Skeletal muscle cell (primary cell): ENCODE measurements at regions not wholly inside any gene's neighbourhood (a gene's known extent, or its start where the extent isn't known, plus 50 kb on each side); places are given as distances from the start of the nearest gene placed in this dataset.

ENCODE experiments used
- DNase-seq: peaks from one replicate; pipeline ENCODE4 v3.0.0-alpha.2; 2010; ENCODE audit warnings: low read depth
- H3K4me3 ChIP-seq: 2 replicates; pipeline ENCODE4 v1.5.1; 2011; ENCODE audit warnings: low read depth, mild to moderate bottlenecking, control low read depth, low read length, moderate library complexity

- H3K4me3 ChIP-seq: no peak overlapping the region
- DNase-seq: no peak
These were observed 110.3 kb upstream of the TMC3 start for GRCh38 chr15:81484086-81484955.

- no peak for DNase-seq
- H3K4me3 ChIP-seq: no peak overlapping the region
These were observed 109.5 kb upstream of the TMC3 start for GRCh38 chr15:81483496-81483895.

GRCh38 chr15:81481346-81481745 lies 107.3 kb upstream of the TMC3 start:
- no peak overlapping the region for H3K4me3 ChIP-seq
- no peak for DNase-seq

GRCh38 chr15:81480645-81481053 lies 106.6 kb upstream of the TMC3 start:
- no peak for DNase-seq
- no peak overlapping the region for H3K4me3 ChIP-seq

- H3K4me3 ChIP-seq: no peak overlapping the region
- DNase-seq: no peak
These were observed 104.3 kb upstream of the TMC3 start for GRCh38 chr15:81478354-81478753.

GRCh38 chr15:81475926-81476325 lies 101.9 kb upstream of the TMC3 start:
- DNase-seq: no peak
- no peak overlapping the region for H3K4me3 ChIP-seq

- no peak overlapping the region for H3K4me3 ChIP-seq
- DNase-seq: no peak
These were observed 101.5 kb upstream of the TMC3 start for GRCh38 chr15:81475471-81475870.

- no peak overlapping the region for H3K4me3 ChIP-seq
- DNase-seq: no peak
These were observed 99.9 kb upstream of the TMC3 start for GRCh38 chr15:81473946-81474345.

- no peak for DNase-seq
- H3K4me3 ChIP-seq: no peak overlapping the region
These were observed 99.2 kb upstream of the TMC3 start for GRCh38 chr15:81473177-81473576.

- no peak overlapping the region for H3K4me3 ChIP-seq
- DNase-seq: no peak
These were observed 97.1 kb upstream of the TMC3 start for GRCh38 chr15:81471151-81471550.

- no peak overlapping the region for H3K4me3 ChIP-seq
- DNase-seq: no peak
These were observed 95.1 kb upstream of the TMC3 start for GRCh38 chr15:81469154-81469553.

- DNase-seq: no peak
- H3K4me3 ChIP-seq: no peak overlapping the region
These were observed 92.7 kb upstream of the TMC3 start for GRCh38 chr15:81466741-81467140.

GRCh38 chr15:81454024-81454423 lies 80.0 kb upstream of the TMC3 start:
- no peak for DNase-seq

GRCh38 chr15:81450721-81451120 lies 76.7 kb upstream of the TMC3 start:
- DNase-seq: no peak
- H3K4me3 ChIP-seq: no peak overlapping the region

More at GRCh38 chr15:81454024-81454423, 80.0 kb upstream of the TMC3 start:
- H3K4me3 ChIP-seq: no peak overlapping the region

GRCh38 chr15:81449836-81450474 lies 75.9 kb upstream of the TMC3 start:
- no peak for DNase-seq
- H3K4me3 ChIP-seq: no peak overlapping the region

- no peak for DNase-seq
- no peak overlapping the region for H3K4me3 ChIP-seq
These were observed 69.2 kb upstream of the TMC3 start for GRCh38 chr15:81443040-81443820.

GRCh38 chr15:81442454-81442853 lies 68.4 kb upstream of the TMC3 start:
- H3K4me3 ChIP-seq: no peak overlapping the region
- no peak for DNase-seq

GRCh38 chr15:81434851-81435250 lies 60.8 kb upstream of the TMC3 start:
- no peak overlapping the region for H3K4me3 ChIP-seq
- no peak for DNase-seq

- no peak overlapping the region for H3K4me3 ChIP-seq
- DNase-seq: no peak
These were observed 59.4 kb upstream of the TMC3 start for GRCh38 chr15:81433462-81433861.

GRCh38 chr15:81432179-81432578 lies 58.2 kb upstream of the TMC3 start:
- DNase-seq: no peak
- H3K4me3 ChIP-seq: no peak overlapping the region
